ENCODE measurements at regions not wholly inside any gene's neighbourhood (a gene's known extent, or its start where the extent isn't known, plus 50 kb on each side); places are given as distances from the start of the nearest gene placed in this dataset.

DNA sequence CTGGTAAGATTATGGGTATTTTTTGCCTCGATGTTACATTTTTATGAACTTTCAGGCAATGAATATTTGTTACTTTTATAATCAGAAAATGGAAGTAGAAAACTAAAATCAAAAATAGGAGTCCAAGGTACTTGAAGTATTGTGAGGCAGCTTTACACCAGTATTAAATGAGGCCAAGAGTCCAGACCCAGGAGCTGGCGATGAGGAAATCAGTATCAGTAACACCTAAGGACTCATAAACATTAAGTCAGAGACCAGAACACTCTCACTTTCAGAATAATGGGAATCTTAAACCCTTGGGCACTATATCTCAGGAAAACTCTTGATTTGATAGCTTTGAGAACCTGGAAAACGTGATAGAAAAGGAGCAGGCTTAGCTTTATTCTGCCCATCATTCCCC is 208.8 kb downstream of the GXYLT1 start:
- Histone ChIP-seq H3K27ac (no peak overlapping the region), H3K4me1 (ENCODE audit: control insufficient read depth in 1 of 2, insufficient read depth in 1 of 2, low read depth in 1 of 2, low read length in 1 of 2) (peaks cover 17 to 18% of the 10 kb centered on the region in 2 experiments), H3K27me3 (no peaks in the 10 kb centered on the region), H3K36me3 (no peaks in the 10 kb centered on the region), H3K9me3 (no peaks in the 10 kb centered on the region), H3K4me3 (ENCODE audit: low read depth in 1 of 2, low read length in 1 of 2) (no peak overlapping the region)
- TF ChIP-seq, protein P1, sequence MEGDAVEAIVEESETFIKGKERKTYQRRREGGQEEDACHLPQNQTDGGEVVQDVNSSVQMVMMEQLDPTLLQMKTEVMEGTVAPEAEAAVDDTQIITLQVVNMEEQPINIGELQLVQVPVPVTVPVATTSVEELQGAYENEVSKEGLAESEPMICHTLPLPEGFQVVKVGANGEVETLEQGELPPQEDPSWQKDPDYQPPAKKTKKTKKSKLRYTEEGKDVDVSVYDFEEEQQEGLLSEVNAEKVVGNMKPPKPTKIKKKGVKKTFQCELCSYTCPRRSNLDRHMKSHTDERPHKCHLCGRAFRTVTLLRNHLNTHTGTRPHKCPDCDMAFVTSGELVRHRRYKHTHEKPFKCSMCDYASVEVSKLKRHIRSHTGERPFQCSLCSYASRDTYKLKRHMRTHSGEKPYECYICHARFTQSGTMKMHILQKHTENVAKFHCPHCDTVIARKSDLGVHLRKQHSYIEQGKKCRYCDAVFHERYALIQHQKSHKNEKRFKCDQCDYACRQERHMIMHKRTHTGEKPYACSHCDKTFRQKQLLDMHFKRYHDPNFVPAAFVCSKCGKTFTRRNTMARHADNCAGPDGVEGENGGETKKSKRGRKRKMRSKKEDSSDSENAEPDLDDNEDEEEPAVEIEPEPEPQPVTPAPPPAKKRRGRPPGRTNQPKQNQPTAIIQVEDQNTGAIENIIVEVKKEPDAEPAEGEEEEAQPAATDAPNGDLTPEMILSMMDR (IDR thresholded peaks at IDR 0.05), result no peak

DNA sequence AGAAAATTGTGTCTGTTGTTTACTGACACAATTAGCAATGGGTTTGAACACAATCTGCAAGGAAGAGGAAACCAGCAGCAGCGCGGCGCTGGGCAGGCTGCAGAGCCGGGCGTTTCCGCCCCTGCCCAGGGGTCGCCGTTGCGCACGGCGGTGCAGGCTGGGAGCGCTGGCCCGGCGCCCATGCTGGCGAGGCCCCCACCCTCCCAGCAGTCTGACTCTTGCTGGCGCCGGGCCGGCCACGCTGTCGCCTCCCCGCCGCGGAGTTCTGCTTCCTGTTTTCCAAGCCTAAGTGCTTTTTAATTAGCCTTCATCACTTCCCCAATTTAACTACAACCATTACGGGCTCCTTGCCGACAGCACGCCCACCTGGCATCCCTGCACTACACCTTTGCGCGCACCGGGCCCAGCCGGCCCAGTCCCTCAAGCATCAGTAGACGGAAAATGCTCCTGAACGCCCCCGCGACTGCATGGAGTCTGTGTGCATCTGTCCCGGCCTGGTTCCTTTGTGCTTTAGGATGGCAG is 212.1 kb downstream of the GXYLT1 start:
- TF ChIP-seq, protein P1 (IDR thresholded peaks at IDR 0.05), result no peak
- H3K36me3 ChIP-seq, result no peaks in the 10 kb centered on the region
- H3K4me3 ChIP-seq (ENCODE audit: low read depth in 1 of 2, low read length in 1 of 2), result peak overlapping the region; percentile 49 to 65
- peaks cover 21% of the 10 kb centered on the region in 2 experiments for H3K4me1 ChIP-seq (ENCODE audit: control insufficient read depth in 1 of 2, insufficient read depth in 1 of 2, low read depth in 1 of 2, low read length in 1 of 2)
- no peaks in the 10 kb centered on the region for H3K9me3 ChIP-seq
- peak overlapping the region; percentile 23 for H3K27ac ChIP-seq
- H3K27me3 ChIP-seq, result no peaks in the 10 kb centered on the region

DNA sequence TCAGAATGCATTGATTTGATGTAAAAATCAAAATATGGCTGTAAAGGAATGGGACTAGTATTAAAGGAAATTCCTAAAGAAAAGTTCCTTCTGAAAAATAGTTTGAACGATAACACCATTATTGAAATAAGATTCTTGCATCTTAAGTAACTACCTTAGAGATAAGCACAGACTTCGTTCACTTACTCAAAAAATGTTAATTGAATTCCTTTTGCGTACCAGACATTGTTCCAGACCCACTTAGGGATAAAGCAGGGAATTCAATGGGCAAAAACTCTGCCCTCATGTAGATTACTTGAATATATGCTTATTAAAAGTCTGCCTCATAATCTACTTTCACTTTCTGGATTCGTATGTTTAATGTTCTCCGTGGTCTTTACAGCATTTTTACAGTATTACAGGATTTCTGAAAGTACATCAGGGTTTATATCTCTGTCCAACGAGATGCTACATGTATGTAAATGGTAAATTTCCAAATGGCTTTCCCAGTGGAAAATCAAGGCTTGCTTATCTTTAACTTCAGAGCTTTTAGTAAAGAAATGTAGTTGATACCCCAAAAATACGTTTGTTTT is 213.7 kb downstream of the GXYLT1 start:
- no peak overlapping the region for H3K4me3 ChIP-seq (ENCODE audit: low read depth in 1 of 2, low read length in 1 of 2)
- TF ChIP-seq, protein P1 (IDR thresholded peaks at IDR 0.05), result no peak

DNA sequence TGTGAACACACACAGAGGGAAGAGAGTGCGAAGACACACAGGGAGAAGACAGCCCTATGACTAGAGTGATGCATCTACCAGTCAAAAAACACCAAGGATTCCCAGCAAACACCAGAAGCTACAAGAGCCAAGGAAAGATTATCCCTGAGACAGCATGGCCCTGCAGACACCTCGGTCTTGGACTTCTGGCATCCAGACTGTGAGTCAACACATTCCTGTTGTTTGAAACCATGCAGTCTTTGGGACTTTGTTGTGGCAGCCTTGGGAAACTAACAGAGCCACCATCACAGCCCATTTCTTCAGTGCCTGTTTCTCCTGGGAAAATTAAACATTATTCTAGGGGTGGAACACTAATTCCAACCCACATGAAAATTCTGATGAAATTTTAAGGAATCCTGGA is 220.6 kb downstream of the GXYLT1 start:
- H3K4me1 ChIP-seq (ENCODE audit: control insufficient read depth in 1 of 2, insufficient read depth in 1 of 2, low read depth in 1 of 2, low read length in 1 of 2), result no peaks in the 10 kb centered on the region
- no peak overlapping the region for H3K27ac ChIP-seq
- TF ChIP-seq, protein P1 (IDR thresholded peaks at IDR 0.05), result no peak
- no peaks in the 10 kb centered on the region for H3K36me3 ChIP-seq
- no peaks in the 10 kb centered on the region for H3K27me3 ChIP-seq
- H3K9me3 ChIP-seq, result no peaks in the 10 kb centered on the region
- H3K4me3 ChIP-seq (ENCODE audit: low read depth in 1 of 2, low read length in 1 of 2), result no peak overlapping the region

More for the DNA sequence above, 213.7 kb downstream of the GXYLT1 start:
- no peaks in the 10 kb centered on the region for H3K27me3 ChIP-seq
- no peaks in the 10 kb centered on the region for H3K36me3 ChIP-seq
- peaks cover 21% of the 10 kb centered on the region in 2 experiments for H3K4me1 ChIP-seq (ENCODE audit: control insufficient read depth in 1 of 2, insufficient read depth in 1 of 2, low read depth in 1 of 2, low read length in 1 of 2)
- no peaks in the 10 kb centered on the region for H3K9me3 ChIP-seq
- H3K27ac ChIP-seq, result no peak overlapping the region

DNA sequence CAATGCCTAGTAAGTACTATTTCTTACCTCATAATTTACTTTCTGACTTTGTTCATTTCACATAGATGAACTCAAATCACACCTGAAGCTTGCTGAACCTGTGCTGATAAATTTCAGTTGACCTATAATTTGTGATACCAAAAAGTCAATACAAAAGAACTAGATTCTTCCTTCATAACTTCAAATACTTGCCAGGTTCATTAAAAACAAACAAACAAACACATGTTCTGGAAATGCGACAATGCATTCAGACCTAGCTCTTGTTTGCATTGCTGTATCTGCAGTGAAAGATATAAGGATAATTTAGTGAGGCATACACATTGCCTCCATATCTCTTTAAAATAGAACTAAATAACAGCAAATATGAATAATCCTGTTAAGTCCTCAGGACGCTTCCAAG is 221.3 kb downstream of the GXYLT1 start:
- TF ChIP-seq, protein P1 (IDR thresholded peaks at IDR 0.05), result no peak
- no peak overlapping the region for H3K27ac ChIP-seq
- no peaks in the 10 kb centered on the region for H3K36me3 ChIP-seq
- H3K4me1 ChIP-seq (ENCODE audit: control insufficient read depth in 1 of 2, insufficient read depth in 1 of 2, low read depth in 1 of 2, low read length in 1 of 2), result no peaks in the 10 kb centered on the region
- H3K4me3 ChIP-seq (ENCODE audit: low read depth in 1 of 2, low read length in 1 of 2), result no peak overlapping the region
- H3K9me3 ChIP-seq, result no peaks in the 10 kb centered on the region
- no peaks in the 10 kb centered on the region for H3K27me3 ChIP-seq

All from neutrophil (primary cell).